ENCODE measurements at regions not wholly inside any gene's neighbourhood (a gene's known extent, or its start where the extent isn't known, plus 50 kb on each side); places are given as distances from the start of the nearest gene placed in this dataset.
"Not testable (repeated sequence)": the region's sequence is repeated elsewhere in the genome, so short reads cannot be mapped to it uniquely, and the experiment has no call there.

GRCh38 chr13:64568748-64569147, 2661.4 kb downstream of the PCDH9 start:
- DNase-seq (ENCODE audit: low read depth, low spot score) (no peak), FAIRE-seq (no peak)
- ChIA-PET CTCF (no interaction called here), POLR2A (no interaction called here)
- H3K9ac ChIP-seq (replicated peaks; ENCODE audit: extremely low read depth, insufficient read depth, low read length) = no peak overlapping the region
- no peaks in the 10 kb centered on the region for H3K9me1 ChIP-seq (replicated peaks; ENCODE audit: control insufficient read depth, extremely low read depth, insufficient read depth, low read length)
- no peak overlapping the region for H3K4me3 ChIP-seq (replicated peaks in 1 of 3; ENCODE audit: insufficient read depth in 1 of 3, low read depth in 1 of 3, low read length in 3 of 3)
- no peak overlapping the region for H3K27ac ChIP-seq (ENCODE audit: insufficient read depth, low read depth, low read length)
- TF ChIP-seq EZH2 (IDR thresholded peaks at IDR 0.05; ENCODE audit: borderline replicate concordance, low read depth, low read length, severe bottlenecking) (no peak), JUN (IDR thresholded peaks at IDR 0.05; ENCODE audit: borderline replicate concordance, insufficient read depth, insufficient read length, low read depth) (no peak), GATA2 (IDR thresholded peaks at IDR 0.05; ENCODE audit: insufficient read depth, insufficient read length, low read depth, low read length) (no peak), MYC (IDR thresholded peaks at IDR 0.05; ENCODE audit: low read depth, low read length) (no peak), FOS (IDR thresholded peaks at IDR 0.05; ENCODE audit: borderline replicate concordance, insufficient read depth, low read length) (no peak), CTCF (IDR thresholded peaks at IDR 0.05; ENCODE audit: extremely low read depth in 1 of 2, insufficient read depth in 1 of 2, low read depth in 1 of 2, low read length in 2 of 2) (no peak), POLR2AphosphoS5 (IDR thresholded peaks at IDR 0.05; ENCODE audit: insufficient read depth, low read depth, low read length) (no peak), POLR2A (IDR thresholded peaks at IDR 0.05; ENCODE audit: low read depth, low read length) (no peak), MAX (IDR thresholded peaks at IDR 0.05; ENCODE audit: insufficient read depth, insufficient read length) (no peak)
- H3K36me3 ChIP-seq (ENCODE audit: control insufficient read depth in 2 of 2, extremely low read depth in 1 of 2, insufficient read depth in 2 of 2, low read length in 2 of 2) = no peaks in the 10 kb centered on the region
- no peaks in the 10 kb centered on the region for H4K20me1 ChIP-seq (replicated peaks; ENCODE audit: control insufficient read depth, extremely low read depth, insufficient read depth, low read length)
- no peak overlapping the region for H3K4me2 ChIP-seq (ENCODE audit: insufficient read depth, low read length)
- H3K79me2 ChIP-seq (ENCODE audit: control insufficient read depth, insufficient read depth, low read length) = no peaks in the 10 kb centered on the region
- H3K27me3 ChIP-seq (ENCODE audit: control insufficient read depth in 2 of 2, insufficient read depth in 2 of 2, low read length in 2 of 2) = no peaks in the 10 kb centered on the region
- intact Hi-C loops (cut with micrococcal nuclease) = no loop called here
- H3K9me3 ChIP-seq (replicated peaks; ENCODE audit: control insufficient read depth, insufficient read depth, low read length) = no peaks in the 10 kb centered on the region
- no peak overlapping the region for H2AFZ ChIP-seq (ENCODE audit: low read depth, low read length)
- no TSS peak for BruUV-seq (replicated peaks)
- no peaks in the 10 kb centered on the region for H3K4me1 ChIP-seq (ENCODE audit: control insufficient read depth, extremely low read depth, insufficient read depth, low read length)
- dilution Hi-C loops (cut with MboI; ENCODE audit: extremely low pct_ligation_motif_present, low sequenced_read_pairs) = no loop called here

GRCh38 chr13:64558031-64558430, 2672.1 kb downstream of the PCDH9 start:
- H3K27ac ChIP-seq (ENCODE audit: insufficient read depth, low read depth, low read length); BruUV-seq (replicated peaks); H3K9ac ChIP-seq (replicated peaks; ENCODE audit: extremely low read depth, insufficient read depth, low read length); dilution Hi-C loops (cut with MboI; ENCODE audit: extremely low pct_ligation_motif_present, low sequenced_read_pairs); H3K9me3 ChIP-seq (replicated peaks; ENCODE audit: control insufficient read depth, insufficient read depth, low read length); H3K27me3 ChIP-seq (ENCODE audit: control insufficient read depth in 2 of 2, insufficient read depth in 2 of 2, low read length in 2 of 2); H3K4me3 ChIP-seq (replicated peaks in 1 of 3; ENCODE audit: insufficient read depth in 1 of 3, low read depth in 1 of 3, low read length in 3 of 3); H4K20me1 ChIP-seq (replicated peaks; ENCODE audit: control insufficient read depth, extremely low read depth, insufficient read depth, low read length); H3K79me2 ChIP-seq (ENCODE audit: control insufficient read depth, insufficient read depth, low read length); intact Hi-C loops (cut with micrococcal nuclease); H3K4me2 ChIP-seq (ENCODE audit: insufficient read depth, low read length); H3K4me1 ChIP-seq (ENCODE audit: control insufficient read depth, extremely low read depth, insufficient read depth, low read length); POLR2A ChIA-PET; H3K9me1 ChIP-seq (replicated peaks; ENCODE audit: control insufficient read depth, extremely low read depth, insufficient read depth, low read length); CTCF ChIA-PET; FAIRE-seq; DNase-seq (ENCODE audit: low read depth, low spot score); H3K36me3 ChIP-seq (ENCODE audit: control insufficient read depth in 2 of 2, extremely low read depth in 1 of 2, insufficient read depth in 2 of 2, low read length in 2 of 2); H2AFZ ChIP-seq (ENCODE audit: low read depth, low read length): not testable (repeated sequence)

All from endothelial cell of umbilical vein (primary cell).